ENCODE measurements at regions not wholly inside any gene's neighbourhood (a gene's known extent, or its start where the extent isn't known, plus 50 kb on each side); places are given as distances from the start of the nearest gene placed in this dataset.

- no peak for DNase-seq
These were observed 96.0 kb downstream of the INHBB start for GRCh38 chr2:120441744-120442471.

GRCh38 chr2:120442541-120442922, 96.6 kb downstream of the INHBB start:
- no peak for DNase-seq

GRCh38 chr2:120442923-120443571, 97.1 kb downstream of the INHBB start:
- DNase-seq, result no peak

GRCh38 chr2:120443946-120444345, 98.0 kb downstream of the INHBB start:
- no peak for DNase-seq

- no peak for DNase-seq
These were observed 98.8 kb downstream of the INHBB start for GRCh38 chr2:120444691-120445240.

GRCh38 chr2:120445449-120446143, 99.7 kb downstream of the INHBB start:
- no peak for DNase-seq

GRCh38 chr2:120446236-120447126, 100.5 kb downstream of the INHBB start:
- no peak for DNase-seq

GRCh38 chr2:120447127-120447785, 101.3 kb downstream of the INHBB start:
- no peak for DNase-seq

GRCh38 chr2:120448436-120448835, 102.5 kb downstream of the INHBB start:
- no peak for DNase-seq

- no peak for DNase-seq
These were observed 103.2 kb downstream of the INHBB start for GRCh38 chr2:120448961-120449810.

- DNase-seq, result no peak
These were observed 104.4 kb downstream of the INHBB start for GRCh38 chr2:120450196-120450820.

- DNase-seq, result no peak
These were observed 105.4 kb downstream of the INHBB start for GRCh38 chr2:120451334-120451733.

GRCh38 chr2:120452131-120452530, 106.2 kb downstream of the INHBB start:
- no peak for DNase-seq

GRCh38 chr2:120452945-120453634, 107.2 kb downstream of the INHBB start:
- no peak for DNase-seq

GRCh38 chr2:120453635-120453998, 107.7 kb downstream of the INHBB start:
- DNase-seq, result no peak

- no peak for DNase-seq
These were observed 108.9 kb downstream of the INHBB start for GRCh38 chr2:120454654-120455385.

- DNase-seq, result no peak
These were observed 109.5 kb downstream of the INHBB start for GRCh38 chr2:120455390-120455789.

GRCh38 chr2:120456867-120457266, 110.9 kb downstream of the INHBB start:
- DNase-seq, result no peak

- no peak for DNase-seq
These were observed 114.6 kb downstream of the INHBB start for GRCh38 chr2:120460511-120460910.
